GM12891 (cell line): ENCODE measurements at regions not wholly inside any gene's neighbourhood (a gene's known extent, or its start where the extent isn't known, plus 50 kb on each side); places are given as distances from the start of the nearest gene placed in this dataset.

Experiments used
- POLR2A ChIP-seq: IDR thresholded peaks from 2 replicates; pipeline ENCODE4 v1.6.1; 2011; ENCODE audit warnings: low read depth, low read length, control low read depth
- POLR2AphosphoS5 ChIP-seq: IDR thresholded peaks from 2 replicates; pipeline ENCODE4 v1.6.1; 2011; ENCODE audit warnings: low read depth, low read length, control low read depth
- SPI1 ChIP-seq: IDR thresholded peaks from 2 replicates; pipeline ENCODE4 v1.6.1; 2011; ENCODE audit warnings: low read depth, low read length, control low read depth
- TAF1 ChIP-seq: IDR thresholded peaks from 2 replicates; pipeline ENCODE4 v1.6.1; 2011; ENCODE audit warnings: low read depth, low read length, control low read depth

DNA sequence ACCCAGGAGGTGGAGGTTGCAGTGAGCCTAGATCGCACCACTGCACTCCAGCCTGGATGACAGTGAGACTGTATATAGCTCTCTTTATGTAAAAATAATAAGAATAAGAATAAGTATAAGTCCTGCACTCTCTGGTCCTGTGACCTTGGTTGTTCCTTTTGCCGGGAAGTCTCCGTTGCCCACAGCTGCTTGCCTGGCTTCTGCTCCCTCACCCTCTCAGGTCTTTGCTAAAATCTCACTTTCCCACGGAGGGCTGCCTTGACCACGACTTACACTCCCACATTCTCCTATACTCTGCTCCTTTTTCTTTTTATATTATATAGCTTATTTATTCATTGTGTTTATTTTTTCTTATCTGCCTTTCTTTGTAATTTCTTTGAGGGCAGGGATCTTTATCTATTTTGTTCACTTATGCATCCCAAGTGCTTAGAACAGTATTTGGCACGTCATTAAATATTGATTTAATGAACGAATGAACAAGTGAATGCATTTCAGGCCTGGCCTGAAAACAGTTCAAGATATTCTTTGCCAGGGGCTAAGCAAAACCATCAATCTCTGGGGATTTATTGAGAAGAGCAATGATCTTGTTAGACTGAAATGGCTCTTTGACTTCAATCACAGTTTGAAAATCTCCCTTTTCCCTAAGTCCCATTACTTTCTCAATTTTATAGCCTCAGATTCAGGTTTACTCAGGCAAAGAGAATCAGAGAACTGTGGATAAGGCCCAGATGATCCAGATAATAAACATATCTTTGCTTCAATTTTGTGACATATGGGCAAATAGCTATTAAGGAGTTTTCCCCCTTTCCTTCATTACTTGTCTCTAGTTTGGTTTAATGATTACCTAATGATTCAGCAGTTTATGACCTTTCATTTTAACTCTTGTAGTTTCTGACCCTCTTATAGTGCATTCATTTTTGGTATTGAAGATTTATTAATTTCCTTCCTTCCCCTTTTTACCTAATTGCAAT is 60.8 kb upstream of the TMC1 start:
- TF ChIP-seq TAF1 (no peak), POLR2A (no peak), SPI1 (no peak), POLR2AphosphoS5 (no peak)
